Activated T-cell treated with anti-CD3 and anti-CD28 coated beads for 24 hours (primary cell): ENCODE measurements at regions not wholly inside any gene's neighbourhood (a gene's known extent, or its start where the extent isn't known, plus 50 kb on each side); places are given as distances from the start of the nearest gene placed in this dataset.

Experiments used
- DNase-seq: peaks from one replicate; pipeline ENCODE4 v3.0.0-alpha.2; 2020; ENCODE audit warnings: low read depth

GRCh38 chr3:181660337-181660736 is 51.4 kb upstream of the SOX2 start:
- no peak for DNase-seq

- DNase-seq: no peak
Observed at GRCh38 chr3:181637456-181637855, 74.3 kb upstream of the SOX2 start.

GRCh38 chr3:181637056-181637455 is 74.7 kb upstream of the SOX2 start:
- DNase-seq: no peak

- DNase-seq: no peak
Observed at GRCh38 chr3:181635141-181635540, 76.6 kb upstream of the SOX2 start.

DNA sequence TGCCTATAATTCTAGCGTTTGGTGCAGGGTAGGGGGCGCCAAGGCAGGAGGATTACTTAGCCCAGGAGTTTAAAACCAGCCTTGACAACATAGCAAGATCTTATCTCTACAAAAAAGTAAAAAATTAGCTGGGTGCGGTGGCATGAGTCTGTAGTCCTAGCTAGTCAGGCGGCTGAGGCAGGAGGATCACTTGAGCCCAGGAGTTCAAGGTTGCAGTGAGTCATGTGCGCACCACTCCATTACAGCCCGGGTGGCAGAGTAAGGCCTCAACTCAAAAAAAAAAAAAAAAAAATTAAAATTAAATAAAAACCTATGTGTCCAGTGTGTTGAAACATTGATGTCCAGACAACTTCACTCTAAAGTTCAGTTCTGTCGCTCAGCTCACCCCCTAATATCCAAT is 78.2 kb upstream of the SOX2 start:
- no peak for DNase-seq

DNA sequence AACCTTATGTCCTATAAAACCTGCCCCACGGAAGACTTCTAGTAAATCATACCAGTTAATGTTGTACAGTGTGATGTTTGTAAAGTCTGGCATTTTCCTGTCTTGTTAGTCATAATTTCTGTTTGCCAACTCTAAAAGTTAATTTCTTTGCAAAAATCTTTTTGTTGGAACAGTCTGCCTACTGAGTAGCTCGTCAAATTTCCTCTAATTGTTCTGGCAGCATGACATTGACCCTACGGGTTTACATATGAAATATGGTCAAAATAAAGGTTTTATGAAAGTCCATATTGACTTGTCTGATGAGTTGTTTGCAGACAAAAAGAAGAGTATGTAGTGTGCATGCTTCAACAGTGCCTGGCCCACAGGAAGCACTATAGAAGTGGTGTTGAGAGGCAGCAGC is 79.8 kb upstream of the SOX2 start:
- DNase-seq: no peak

DNA sequence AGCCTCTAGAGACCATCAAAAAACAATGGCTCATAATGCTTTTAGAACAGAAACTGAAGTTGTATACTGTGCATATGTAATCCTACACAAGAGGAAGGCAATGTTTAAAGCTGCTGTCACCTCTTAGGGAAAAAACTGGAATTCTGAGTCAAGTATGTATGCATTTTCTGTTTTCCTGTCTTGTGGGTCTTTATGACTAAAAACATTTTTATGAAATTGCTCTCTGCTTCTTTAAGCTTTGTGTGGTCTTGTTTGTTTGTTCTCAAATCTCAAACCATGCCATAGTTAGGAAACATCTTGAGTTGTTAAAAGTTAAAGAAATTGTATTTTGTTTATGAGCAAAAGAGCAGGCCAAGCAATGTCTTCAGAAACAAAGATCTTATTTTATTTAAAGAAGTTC is 80.9 kb upstream of the SOX2 start:
- DNase-seq: no peak

DNA sequence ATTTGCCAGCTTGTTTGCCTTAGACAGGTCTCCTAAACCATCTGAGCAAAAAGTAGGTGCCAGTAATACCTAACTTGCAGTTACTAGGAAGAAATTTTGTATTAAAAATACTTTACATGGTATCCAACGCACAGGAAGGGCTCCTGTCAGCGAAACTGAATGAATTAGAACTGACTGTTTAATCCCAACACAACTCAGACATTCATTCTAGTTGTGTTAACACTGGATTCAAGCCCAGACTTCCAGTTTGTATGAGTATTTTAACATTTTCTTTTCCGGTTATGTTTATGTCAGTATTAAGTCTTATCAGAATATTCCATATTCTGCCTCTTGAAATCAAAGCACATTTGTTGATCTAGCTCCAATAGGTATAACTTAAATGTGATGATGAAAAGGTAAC is 82.0 kb upstream of the SOX2 start:
- no peak for DNase-seq

DNA sequence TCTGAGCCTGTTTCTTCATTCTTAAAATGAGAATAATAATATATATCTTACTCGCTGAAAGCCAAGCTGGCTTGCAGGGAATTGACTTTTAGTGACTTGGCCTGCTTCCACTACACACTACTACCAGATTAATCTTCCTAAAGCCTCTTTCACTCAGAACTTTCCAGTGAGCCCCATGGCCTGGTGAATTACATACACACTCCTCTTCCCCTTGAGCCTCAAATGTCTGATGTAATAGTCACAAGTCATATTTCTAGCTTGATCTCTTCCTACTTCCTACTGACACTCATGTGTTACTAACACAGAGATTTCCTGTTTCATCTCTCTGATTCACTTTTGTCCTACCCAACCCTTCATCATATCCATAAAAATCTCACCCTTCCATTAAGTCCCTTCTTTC is 82.7 kb upstream of the SOX2 start:
- DNase-seq: no peak

DNA sequence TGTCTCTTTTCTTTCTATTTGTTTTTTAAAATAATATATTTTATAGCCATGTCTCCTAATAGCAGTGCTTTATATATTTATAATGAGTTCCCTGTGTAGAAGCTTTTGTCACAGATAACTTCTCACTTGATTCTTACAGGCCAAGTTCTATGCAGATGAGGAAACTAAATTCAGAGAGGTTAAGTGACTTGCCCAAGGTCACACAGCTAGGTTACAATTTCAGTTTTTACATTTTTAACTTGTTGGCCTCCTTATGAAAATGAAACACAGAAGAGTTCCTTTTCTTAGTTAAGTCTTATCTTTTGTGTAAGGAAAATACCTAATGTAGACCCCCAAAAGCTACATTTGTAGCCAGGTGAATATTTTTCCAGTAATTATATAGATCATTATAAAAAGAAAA is 83.3 kb upstream of the SOX2 start:
- no peak for DNase-seq

- DNase-seq: no peak
Observed at GRCh38 chr3:181626036-181626435, 85.7 kb upstream of the SOX2 start.

GRCh38 chr3:181623924-181624694 is 87.6 kb upstream of the SOX2 start:
- no peak for DNase-seq

DNA sequence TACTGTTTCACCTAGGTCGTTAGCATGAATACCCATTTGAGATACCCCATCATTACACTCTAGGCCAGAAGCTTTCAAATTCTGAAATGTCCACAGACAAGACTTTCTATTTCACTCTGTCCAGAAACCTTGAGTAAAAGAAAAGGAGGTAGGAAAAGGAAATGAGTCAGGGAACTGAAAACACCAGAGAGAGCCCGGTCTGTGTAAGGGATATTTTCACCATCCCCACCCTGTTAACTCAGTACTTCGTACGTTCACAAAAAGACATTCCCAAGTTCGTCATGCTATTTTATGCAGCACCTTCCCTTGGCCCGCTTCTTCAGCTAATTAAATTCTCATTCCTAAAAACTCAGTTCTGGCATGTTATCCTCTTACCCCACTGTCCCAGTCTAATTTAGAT is 89.4 kb upstream of the SOX2 start:
- DNase-seq: no peak

- DNase-seq: no peak
Observed at GRCh38 chr3:181619897-181620296, 91.8 kb upstream of the SOX2 start.

- DNase-seq: no peak
Observed at GRCh38 chr3:181618260-181618659, 93.5 kb upstream of the SOX2 start.

- no peak for DNase-seq
Observed at GRCh38 chr3:181616088-181617070, 95.3 kb upstream of the SOX2 start.

GRCh38 chr3:181615666-181616065 is 96.1 kb upstream of the SOX2 start:
- no peak for DNase-seq

- DNase-seq: no peak
Observed at GRCh38 chr3:181614878-181615277, 96.8 kb upstream of the SOX2 start.

DNA sequence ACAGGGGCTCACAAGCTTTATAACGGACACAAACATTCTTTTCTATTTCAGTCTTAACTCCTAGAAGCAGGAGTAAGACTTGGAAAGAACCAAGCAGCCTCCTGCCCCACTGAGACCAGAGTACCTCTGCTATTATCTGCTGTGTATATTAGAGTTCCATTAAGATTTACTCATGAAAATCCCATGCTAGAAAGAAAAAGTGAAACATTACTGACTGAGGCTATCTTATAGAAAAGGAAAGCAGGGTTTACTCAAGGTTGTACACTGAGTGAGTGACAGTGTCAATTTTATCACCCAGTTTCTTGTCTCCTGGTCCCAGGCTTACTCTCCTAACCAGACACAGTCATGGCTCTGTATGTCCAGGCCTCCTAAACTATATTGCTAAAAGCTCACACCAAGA is 97.9 kb upstream of the SOX2 start:
- no peak for DNase-seq

DNA sequence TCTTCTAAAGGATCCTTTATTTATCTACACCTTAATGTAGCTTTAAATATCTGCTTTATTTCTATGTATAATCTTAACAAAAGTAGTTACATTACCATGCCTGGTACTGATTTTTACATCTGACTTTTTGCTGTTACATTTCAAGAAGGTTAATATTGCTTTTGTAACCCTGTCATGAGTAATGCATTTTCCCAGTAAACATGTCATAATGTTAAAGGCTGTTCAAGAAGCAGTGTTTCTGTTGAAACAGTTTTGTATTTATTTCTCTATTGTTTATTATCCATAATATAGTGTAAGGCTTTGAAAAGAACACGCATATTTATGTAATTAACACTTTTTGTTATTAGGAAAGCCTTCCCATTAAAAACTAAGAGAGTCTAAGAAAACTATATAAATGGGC is 98.5 kb upstream of the SOX2 start:
- DNase-seq: no peak

DNA sequence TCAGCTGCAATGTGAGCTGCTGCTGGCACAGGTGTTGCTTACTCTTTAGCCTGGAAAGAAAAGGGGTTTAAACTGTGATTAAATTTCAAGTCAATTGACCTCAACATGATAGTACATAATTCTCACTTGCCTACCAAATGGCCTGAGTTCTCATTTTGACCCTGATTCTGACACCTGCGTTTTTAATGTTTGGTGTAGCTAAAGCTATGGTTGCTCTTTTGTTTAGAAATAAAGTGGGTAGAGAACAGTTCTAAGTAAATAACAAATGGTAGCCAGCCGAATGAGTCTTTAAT is 100.8 kb upstream of the SOX2 start:
- DNase-seq: no peak

GRCh38 chr3:181610083-181610972 is 101.4 kb upstream of the SOX2 start:
- no peak for DNase-seq
